ENCODE measurements at regions not wholly inside any gene's neighbourhood (a gene's known extent, or its start where the extent isn't known, plus 50 kb on each side); places are given as distances from the start of the nearest gene placed in this dataset.

DNA sequence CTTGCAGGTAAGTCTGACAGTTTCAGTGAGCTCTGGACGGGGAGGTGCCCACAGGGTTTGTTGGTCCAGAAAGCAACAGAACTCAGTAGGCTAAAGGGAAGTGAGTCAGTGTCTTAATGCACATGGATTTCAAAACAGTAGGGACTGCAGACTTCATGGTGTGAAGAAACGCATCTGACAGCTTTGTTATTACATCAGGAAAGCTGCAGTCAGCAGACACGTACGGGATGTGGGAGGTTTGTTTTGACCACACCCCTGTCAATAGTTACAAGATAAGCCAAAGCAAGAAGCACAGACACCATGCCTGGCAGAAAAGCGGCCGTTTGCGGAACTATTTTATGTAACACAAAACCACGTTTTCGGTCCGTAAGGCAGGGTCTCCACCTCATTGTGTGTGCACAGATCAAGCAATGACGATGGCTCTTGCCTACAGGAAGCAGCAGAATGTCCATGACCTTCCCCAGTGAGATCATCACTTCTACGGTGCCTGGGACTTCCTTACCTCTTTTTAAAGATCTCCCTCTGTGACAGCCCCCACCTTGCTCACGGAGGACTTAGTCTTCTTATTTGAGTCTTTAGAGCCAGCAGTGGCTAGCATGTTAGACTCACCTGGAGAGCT is 58.2 kb upstream of the FTH1 start:
- peak overlapping the region; percentile 26 for H3K9ac ChIP-seq (ENCODE audit: low read length)
- no peak overlapping the region for H3K4me3 ChIP-seq (ENCODE audit: low read length)
- no peaks in the 10 kb centered on the region for H3K36me3 ChIP-seq (ENCODE audit: control insufficient read depth, insufficient read depth, low read length)
- no peaks in the 10 kb centered on the region for H3K9me3 ChIP-seq (ENCODE audit: control insufficient read depth, low read length)
- H3K27me3 ChIP-seq (ENCODE audit: control insufficient read depth, insufficient read depth, low read length) = no peaks in the 10 kb centered on the region
- H3K4me1 ChIP-seq (ENCODE audit: control insufficient read depth, insufficient read depth, low read length) = peaks cover 18% of the 10 kb centered on the region

GRCh38 chr11:62024936-62025486 is 57.6 kb upstream of the FTH1 start:
- peaks cover 18% of the 10 kb centered on the region for H3K4me1 ChIP-seq (ENCODE audit: control insufficient read depth, insufficient read depth, low read length)
- H3K9ac ChIP-seq (ENCODE audit: low read length) = peak overlapping the region; percentile 26
- no peak overlapping the region for H3K4me3 ChIP-seq (ENCODE audit: low read length)

DNA sequence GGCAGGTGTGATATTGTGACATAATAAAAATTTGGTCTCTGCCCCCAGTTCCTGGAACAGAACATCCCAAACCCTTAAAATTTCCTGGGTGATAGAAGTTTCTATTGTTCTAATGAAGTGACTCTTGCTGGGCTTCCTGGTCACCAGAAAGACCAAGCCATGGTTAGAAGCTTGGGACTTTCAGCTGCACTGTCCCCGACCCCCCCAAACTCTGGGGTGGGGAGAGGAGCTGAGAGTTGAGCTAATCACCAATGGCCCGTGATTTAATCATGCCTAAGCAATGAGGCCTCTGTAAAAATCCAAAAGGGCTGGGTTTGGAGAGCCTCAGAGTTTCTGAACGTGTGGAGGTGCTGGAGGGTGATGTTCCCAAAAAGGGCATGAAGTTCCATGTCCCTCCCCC is 54.8 kb upstream of the FTH1 start:
- H3K4me1 ChIP-seq (ENCODE audit: control insufficient read depth, insufficient read depth, low read length) = peaks cover 18% of the 10 kb centered on the region
- no peaks in the 10 kb centered on the region for H3K36me3 ChIP-seq (ENCODE audit: control insufficient read depth, insufficient read depth, low read length)
- H3K27me3 ChIP-seq (ENCODE audit: control insufficient read depth, insufficient read depth, low read length) = no peaks in the 10 kb centered on the region
- no peak overlapping the region for H3K4me3 ChIP-seq (ENCODE audit: low read length)
- H3K9me3 ChIP-seq (ENCODE audit: control insufficient read depth, low read length) = no peaks in the 10 kb centered on the region
- H3K9ac ChIP-seq (ENCODE audit: low read length) = no peak overlapping the region

More at GRCh38 chr11:62024936-62025486, 57.6 kb upstream of the FTH1 start:
- Histone ChIP-seq H3K36me3 (ENCODE audit: control insufficient read depth, insufficient read depth, low read length) (no peaks in the 10 kb centered on the region), H3K9me3 (ENCODE audit: control insufficient read depth, low read length) (no peaks in the 10 kb centered on the region), H3K27me3 (ENCODE audit: control insufficient read depth, insufficient read depth, low read length) (no peaks in the 10 kb centered on the region)

GRCh38 chr11:62020661-62021060 is 53.2 kb upstream of the FTH1 start:
- no peak overlapping the region for H3K9ac ChIP-seq (ENCODE audit: low read length)
- H3K4me3 ChIP-seq (ENCODE audit: low read length) = no peak overlapping the region
- no peaks in the 10 kb centered on the region for H3K27me3 ChIP-seq (ENCODE audit: control insufficient read depth, insufficient read depth, low read length)
- no peaks in the 10 kb centered on the region for H3K36me3 ChIP-seq (ENCODE audit: control insufficient read depth, insufficient read depth, low read length)
- H3K9me3 ChIP-seq (ENCODE audit: control insufficient read depth, low read length) = no peaks in the 10 kb centered on the region
- peaks cover 9% of the 10 kb centered on the region for H3K4me1 ChIP-seq (ENCODE audit: control insufficient read depth, insufficient read depth, low read length)

DNA sequence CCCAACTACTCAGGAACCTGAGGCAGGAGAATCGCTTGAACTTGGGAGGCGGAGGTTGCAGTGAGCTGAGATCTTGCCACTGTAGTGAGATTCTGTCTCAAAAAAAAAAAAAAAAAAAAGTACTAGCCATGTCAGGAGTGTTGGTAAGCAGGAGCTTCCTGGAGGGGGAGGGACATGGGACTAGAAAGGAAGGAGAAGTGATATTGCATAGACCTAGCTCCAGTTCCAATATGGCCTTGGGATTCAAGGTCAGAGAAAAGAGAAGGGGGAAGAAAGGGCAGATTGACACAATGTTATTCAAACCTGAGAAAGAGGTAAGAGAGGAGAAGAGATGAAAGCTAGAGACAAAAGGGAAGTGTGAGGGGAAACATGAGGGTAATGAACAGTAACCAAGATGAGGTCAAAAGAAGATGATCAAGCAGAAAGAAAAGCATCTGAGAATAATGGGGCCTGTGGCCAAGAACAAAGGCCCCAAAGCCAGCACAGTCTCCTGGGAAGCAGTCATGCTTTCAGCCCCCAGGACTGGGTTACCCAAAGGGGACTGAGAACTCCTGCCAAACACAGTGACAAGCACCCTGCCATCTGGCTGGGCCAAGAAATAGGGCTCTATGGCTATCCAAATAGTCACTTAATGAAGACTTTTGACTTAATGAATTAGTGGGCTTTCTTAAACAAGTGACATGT is 51.7 kb upstream of the FTH1 start:
- no peaks in the 10 kb centered on the region for H3K27me3 ChIP-seq (ENCODE audit: control insufficient read depth, insufficient read depth, low read length)
- H3K9me3 ChIP-seq (ENCODE audit: control insufficient read depth, low read length) = no peaks in the 10 kb centered on the region
- no peaks in the 10 kb centered on the region for H3K4me1 ChIP-seq (ENCODE audit: control insufficient read depth, insufficient read depth, low read length)
- no peak overlapping the region for H3K4me3 ChIP-seq (ENCODE audit: low read length)
- no peak overlapping the region for H3K9ac ChIP-seq (ENCODE audit: low read length)
- H3K36me3 ChIP-seq (ENCODE audit: control insufficient read depth, insufficient read depth, low read length) = no peaks in the 10 kb centered on the region

DNA sequence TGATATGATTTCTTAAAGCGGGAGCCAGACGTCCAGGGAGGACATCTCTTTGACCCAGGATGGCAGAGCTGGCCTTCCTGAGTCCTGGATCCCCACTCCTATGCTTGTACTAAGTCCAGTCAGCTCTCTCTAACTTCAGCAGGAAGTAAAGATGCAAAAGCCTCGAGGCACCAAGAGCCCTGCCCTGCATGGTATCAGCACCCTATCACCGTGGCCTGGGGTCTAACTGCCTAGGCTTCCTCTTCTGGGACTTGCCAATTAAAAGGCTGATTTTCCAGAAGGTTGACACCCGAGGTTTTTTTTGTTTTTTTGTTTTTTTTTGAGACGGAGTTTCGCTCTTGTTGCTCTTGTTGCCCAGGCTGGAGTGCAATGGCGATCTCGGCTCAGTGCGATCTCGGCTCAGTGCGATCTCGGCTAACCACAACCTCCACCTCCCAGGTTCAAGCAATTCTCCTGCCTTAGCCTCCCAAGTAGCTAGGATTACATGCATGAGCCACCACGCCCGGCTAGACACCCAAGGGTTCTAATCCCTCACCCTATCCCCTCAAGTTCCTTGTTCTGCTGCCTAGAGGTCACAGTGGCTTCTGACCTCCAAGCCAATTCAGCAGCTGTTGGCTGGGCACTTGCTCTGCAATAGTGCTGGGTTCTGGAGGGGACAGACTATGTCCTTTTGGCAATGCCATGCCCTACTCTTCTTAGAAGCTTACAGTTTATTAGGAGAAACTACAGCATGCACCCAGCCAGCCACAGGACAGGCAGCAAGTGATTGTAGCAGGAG is 50.6 kb upstream of the FTH1 start:
- H3K4me3 ChIP-seq (ENCODE audit: low read length) = no peak overlapping the region
- peaks cover 6% of the 10 kb centered on the region for H3K4me1 ChIP-seq (ENCODE audit: control insufficient read depth, insufficient read depth, low read length)
- no peaks in the 10 kb centered on the region for H3K36me3 ChIP-seq (ENCODE audit: control insufficient read depth, insufficient read depth, low read length)
- H3K27me3 ChIP-seq (ENCODE audit: control insufficient read depth, insufficient read depth, low read length) = no peaks in the 10 kb centered on the region
- H3K9ac ChIP-seq (ENCODE audit: low read length) = no peak overlapping the region
- H3K9me3 ChIP-seq (ENCODE audit: control insufficient read depth, low read length) = no peaks in the 10 kb centered on the region

Measured in mucosa of stomach (tissue), 1 donor.